ENCODE measurements at regions not wholly inside any gene's neighbourhood (a gene's known extent, or its start where the extent isn't known, plus 50 kb on each side); places are given as distances from the start of the nearest gene placed in this dataset.

GRCh38 chr6:145530454-145530853 lies 204.9 kb downstream of the EPM2A start:
- no peak overlapping the region for H3K4me3 ChIP-seq (ENCODE audit: low read depth, low read length)
- TF ChIP-seq CTCF (IDR thresholded peaks at IDR 0.05; ENCODE audit: borderline replicate concordance, insufficient read depth, low read depth, low read length) = no peak

- no peak overlapping the region for H3K4me3 ChIP-seq (ENCODE audit: low read depth, low read length)
- no peak for TF ChIP-seq CTCF (IDR thresholded peaks at IDR 0.05; ENCODE audit: borderline replicate concordance, insufficient read depth, low read depth, low read length)
These were observed 204.3 kb downstream of the EPM2A start for GRCh38 chr6:145531032-145531431.

- TF ChIP-seq CTCF (IDR thresholded peaks at IDR 0.05; ENCODE audit: borderline replicate concordance, insufficient read depth, low read depth, low read length) = no peak
- no peak overlapping the region for H3K4me3 ChIP-seq (ENCODE audit: low read depth, low read length)
These were observed 203.5 kb downstream of the EPM2A start for GRCh38 chr6:145531822-145532221.

- TF ChIP-seq CTCF (IDR thresholded peaks at IDR 0.05; ENCODE audit: borderline replicate concordance, insufficient read depth, low read depth, low read length) = no peak
- no peak overlapping the region for H3K4me3 ChIP-seq (ENCODE audit: low read depth, low read length)
These were observed 203.0 kb downstream of the EPM2A start for GRCh38 chr6:145532361-145532760.

- TF ChIP-seq CTCF (IDR thresholded peaks at IDR 0.05; ENCODE audit: borderline replicate concordance, insufficient read depth, low read depth, low read length) = no peak
- H3K4me3 ChIP-seq (ENCODE audit: low read depth, low read length) = no peak overlapping the region
These were observed 200.3 kb downstream of the EPM2A start for GRCh38 chr6:145534989-145535388.

GRCh38 chr6:145538989-145539388 lies 196.3 kb downstream of the EPM2A start:
- no peak for TF ChIP-seq CTCF (IDR thresholded peaks at IDR 0.05; ENCODE audit: borderline replicate concordance, insufficient read depth, low read depth, low read length)
- no peak overlapping the region for H3K4me3 ChIP-seq (ENCODE audit: low read depth, low read length)

- H3K4me3 ChIP-seq (ENCODE audit: low read depth, low read length) = no peak overlapping the region
- no peak for TF ChIP-seq CTCF (IDR thresholded peaks at IDR 0.05; ENCODE audit: borderline replicate concordance, insufficient read depth, low read depth, low read length)
These were observed 195.5 kb downstream of the EPM2A start for GRCh38 chr6:145539831-145540230.
